Body of pancreas (tissue), 4 donors: ENCODE measurements at regions not wholly inside any gene's neighbourhood (a gene's known extent, or its start where the extent isn't known, plus 50 kb on each side); places are given as distances from the start of the nearest gene placed in this dataset.

Experiments used
- ATAC-seq: fragments of 150-250 bp; one replicate; pipeline ENCODE4 v1.9.1; 2016
- DNase-seq, 4 donors: peaks; one replicate each; pipeline ENCODE4 v3.0.0-alpha.2; 2019
- H3K27ac ChIP-seq, 4 donors: fragments of 200-600 bp; sonication (generic); 1 replicate in 3 of 4; 2 replicates in 1 of 4; pipeline versions ENCODE4 v1.5.1 to v1.6.1; 2016 to 2019; ENCODE audit warnings: mild to moderate bottlenecking in 1 of 4, mixed read lengths in 1 of 4, moderate library complexity in 1 of 4
- H3K27me3 ChIP-seq, 2 donors: fragments of 200-600 bp; sonication (generic); one replicate each; pipeline ENCODE4 v1.6.0; 2016; ENCODE audit warnings: mild to moderate bottlenecking in 1 of 2
- H3K36me3 ChIP-seq, 2 donors: fragments of 200-600 bp; sonication (generic); replicated peaks in 1 of 2; 2 replicates each; pipeline ENCODE4 v1.5.1; 2016; ENCODE audit warnings: low read depth in 2 of 2; ENCODE audit not compliant: insufficient read depth in 1 of 2
- H3K4me1 ChIP-seq: fragments of 200-600 bp; sonication (generic); one replicate; pipeline ENCODE4 v1.6.0; 2016
- H3K4me3 ChIP-seq, 2 donors: fragments of 200-600 bp; sonication (generic); 1 replicate in 1 of 2; 2 replicates in 1 of 2; pipeline ENCODE4 v1.5.1; 2016 to 2019
- H3K9me3 ChIP-seq, 3 donors: fragments of 200-600 bp; sonication (generic); 1 replicate in 2 of 3; 2 replicates in 1 of 3; pipeline ENCODE4 v1.5.1; 2016
- POLR2A ChIP-seq, 3 donors: fragments of 450-650 bp; IDR thresholded peaks; one replicate each; pipeline ENCODE4 v1.6.1; 2016; ENCODE audit warnings: antibody characterized with exemption in 3 of 3, mild to moderate bottlenecking in 2 of 3
- WGBS, 2 donors: methylation state at CpG; one replicate each; pipeline ENCODE4 v1.1.5; 2017; 5-methylcytosine and 5-hydroxymethylcytosine counted together
- intact Hi-C: fragments of 100-400 bp; cut with DNase I; formaldehyde crosslinking; loops from one replicate; pipeline ENCODE4 v1.15.1; 2023
- TF ChIP-seq, protein P1 (sequence below), 7 experiments: fragments of 450-650 bp in 4 of 7; fragments of 200-600 bp in 3 of 7; sonication (generic) in 3 of 7; IDR thresholded peaks; one replicate each; pipeline ENCODE4 v1.5.1; 2016 to 2019; ENCODE audit warnings: antibody characterized with exemption in 7 of 7

DNA sequence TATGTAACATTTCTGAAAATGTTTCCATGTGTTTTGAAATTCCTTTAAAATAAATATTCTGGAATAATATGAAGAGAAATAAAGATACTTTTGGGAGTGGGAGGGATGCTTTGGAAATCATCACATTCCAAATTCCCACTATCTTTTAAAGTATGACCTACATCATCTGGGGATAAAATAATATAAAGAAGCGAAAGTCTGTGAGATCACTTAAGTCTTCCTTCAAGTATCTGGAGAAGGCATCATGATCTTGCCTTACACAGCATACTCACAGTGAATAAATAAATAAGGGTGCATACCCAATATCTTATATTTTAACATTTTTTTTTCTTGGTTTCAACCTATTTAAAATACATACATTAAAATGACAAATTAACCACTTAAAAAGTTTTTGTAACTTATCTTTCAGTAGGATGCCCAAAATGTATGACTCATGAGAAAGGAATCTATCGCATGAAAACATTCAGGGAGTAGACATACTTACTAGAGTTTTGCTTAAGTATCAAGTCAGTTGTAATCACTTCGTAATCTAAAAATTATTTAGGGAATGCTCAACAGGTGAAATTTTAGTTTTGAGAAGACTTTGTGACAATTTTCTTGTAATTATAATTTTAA lies 248.3 kb upstream of the COL3A1 start:
- Histone ChIP-seq H3K27me3 (no peaks in the 10 kb centered on the region), H3K4me1 (no peaks in the 10 kb centered on the region), H3K4me3 (no peak overlapping the region), H3K27ac (no peak overlapping the region), H3K9me3 (no peaks in the 10 kb centered on the region), H3K36me3 (no peaks in the 10 kb centered on the region)
- TF ChIP-seq, protein P1, sequence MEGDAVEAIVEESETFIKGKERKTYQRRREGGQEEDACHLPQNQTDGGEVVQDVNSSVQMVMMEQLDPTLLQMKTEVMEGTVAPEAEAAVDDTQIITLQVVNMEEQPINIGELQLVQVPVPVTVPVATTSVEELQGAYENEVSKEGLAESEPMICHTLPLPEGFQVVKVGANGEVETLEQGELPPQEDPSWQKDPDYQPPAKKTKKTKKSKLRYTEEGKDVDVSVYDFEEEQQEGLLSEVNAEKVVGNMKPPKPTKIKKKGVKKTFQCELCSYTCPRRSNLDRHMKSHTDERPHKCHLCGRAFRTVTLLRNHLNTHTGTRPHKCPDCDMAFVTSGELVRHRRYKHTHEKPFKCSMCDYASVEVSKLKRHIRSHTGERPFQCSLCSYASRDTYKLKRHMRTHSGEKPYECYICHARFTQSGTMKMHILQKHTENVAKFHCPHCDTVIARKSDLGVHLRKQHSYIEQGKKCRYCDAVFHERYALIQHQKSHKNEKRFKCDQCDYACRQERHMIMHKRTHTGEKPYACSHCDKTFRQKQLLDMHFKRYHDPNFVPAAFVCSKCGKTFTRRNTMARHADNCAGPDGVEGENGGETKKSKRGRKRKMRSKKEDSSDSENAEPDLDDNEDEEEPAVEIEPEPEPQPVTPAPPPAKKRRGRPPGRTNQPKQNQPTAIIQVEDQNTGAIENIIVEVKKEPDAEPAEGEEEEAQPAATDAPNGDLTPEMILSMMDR (IDR thresholded peaks at IDR 0.05) = no peak
- no peak for TF ChIP-seq POLR2A (IDR thresholded peaks at IDR 0.05)
- DNase-seq (no peak), ATAC-seq (no peak)
- WGBS, 2 donors = 56% methylated on average over 3 of the region's 3 CpGs
- intact Hi-C loops = no loop called here

DNA sequence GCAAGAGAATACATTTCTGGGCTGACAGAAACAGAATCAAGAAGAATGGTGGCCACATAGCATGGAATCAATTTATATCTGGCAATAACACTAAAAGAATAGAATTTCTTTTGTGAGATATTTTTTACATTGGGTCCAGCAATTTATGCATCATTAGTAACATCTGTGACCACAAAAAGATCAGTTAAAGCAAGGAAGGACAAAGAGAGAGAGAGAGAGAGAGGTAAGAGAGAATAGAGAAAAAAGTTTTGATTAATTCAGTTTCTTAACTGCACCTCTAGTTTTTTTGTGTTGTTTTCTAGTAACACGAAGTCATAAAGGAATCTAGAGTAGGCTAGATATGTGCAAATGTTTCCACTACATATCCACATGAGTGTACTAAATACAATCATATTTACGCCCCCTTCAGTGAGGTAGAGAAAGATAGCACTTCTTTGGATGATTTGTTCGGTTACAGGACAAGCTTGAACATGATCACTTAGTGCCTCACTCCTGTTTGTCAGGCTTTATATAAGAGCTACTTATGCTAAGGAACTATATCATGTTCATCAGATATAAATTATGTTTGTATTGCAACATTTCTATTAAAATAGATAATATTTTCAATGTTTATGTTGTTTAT lies 247.4 kb upstream of the COL3A1 start:
- Histone ChIP-seq H3K4me3 (no peak overlapping the region), H3K4me1 (no peaks in the 10 kb centered on the region), H3K36me3 (no peaks in the 10 kb centered on the region), H3K9me3 (no peaks in the 10 kb centered on the region), H3K27ac (no peak overlapping the region), H3K27me3 (no peaks in the 10 kb centered on the region)
- DNase-seq (no peak), ATAC-seq (no peak)
- TF ChIP-seq POLR2A (IDR thresholded peaks at IDR 0.05) = no peak
- TF ChIP-seq, protein P1 (IDR thresholded peaks at IDR 0.05) = no peak
- WGBS, 2 donors = 62 to 64% methylated on average over 3 of the region's 3 CpGs
- intact Hi-C loops = no loop called here

DNA sequence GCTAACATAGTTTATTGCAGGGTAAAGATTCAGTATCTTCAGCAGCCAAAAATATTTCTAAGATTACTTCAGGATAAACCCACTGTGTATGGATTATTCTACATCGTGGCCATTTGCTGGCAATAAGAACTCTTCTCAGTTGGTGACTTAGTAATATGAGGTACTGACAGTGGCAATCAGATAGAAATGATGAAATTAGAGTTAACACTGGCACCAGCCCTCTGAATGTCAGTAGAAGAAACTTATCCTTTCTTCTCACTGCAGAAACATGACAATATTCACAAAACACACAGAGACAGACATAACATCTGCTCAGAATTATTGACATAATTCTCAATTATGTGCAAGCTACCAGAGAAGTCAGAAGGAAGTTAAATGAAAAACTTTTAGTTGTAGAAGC lies 246.3 kb upstream of the COL3A1 start:
- no peaks in the 10 kb centered on the region for H3K36me3 ChIP-seq
- no peak overlapping the region for H3K27ac ChIP-seq
- TF ChIP-seq POLR2A (IDR thresholded peaks at IDR 0.05) = no peak
- TF ChIP-seq, protein P1 (IDR thresholded peaks at IDR 0.05) = no peak
- H3K27me3 ChIP-seq = no peaks in the 10 kb centered on the region
- ATAC-seq (no peak), DNase-seq (no peak)
- no peak overlapping the region for H3K4me3 ChIP-seq
- intact Hi-C loops = no loop called here
- H3K9me3 ChIP-seq = no peaks in the 10 kb centered on the region
- H3K4me1 ChIP-seq = no peaks in the 10 kb centered on the region
- WGBS, 2 donors = 23 to 67% methylated on average over 1 of the region's 1 CpG

DNA sequence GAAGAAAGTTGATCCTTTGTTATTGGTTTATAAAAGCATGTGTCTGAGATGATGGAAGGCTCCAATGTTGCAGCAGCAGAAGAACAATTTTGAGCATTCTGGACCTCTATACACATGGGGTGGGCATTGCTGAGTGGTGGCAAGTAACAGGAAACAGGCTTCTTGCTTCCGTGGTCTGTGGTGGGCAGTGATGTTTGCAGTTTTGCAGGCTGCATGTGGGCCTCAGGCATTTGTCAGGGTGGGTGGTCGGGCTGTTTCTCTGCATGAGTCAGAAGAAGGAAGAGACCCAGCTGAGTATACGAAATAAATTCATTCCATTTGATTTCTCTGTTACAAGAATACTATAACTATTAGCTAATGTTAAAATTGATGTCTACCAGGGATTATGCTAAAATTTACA lies 239.5 kb upstream of the COL3A1 start:
- Histone ChIP-seq H3K9me3 (no peaks in the 10 kb centered on the region), H3K4me1 (no peaks in the 10 kb centered on the region), H3K27me3 (no peaks in the 10 kb centered on the region), H3K27ac (no peak overlapping the region), H3K4me3 (no peak overlapping the region), H3K36me3 (no peaks in the 10 kb centered on the region)
- no peak for ATAC-seq
- DNase-seq = no peak
- TF ChIP-seq, protein P1 (IDR thresholded peaks at IDR 0.05) = no peak
- TF ChIP-seq POLR2A (IDR thresholded peaks at IDR 0.05) = no peak
- intact Hi-C loops = no loop called here
- 29 to 43% methylated on average over 3 of the region's 3 CpGs for WGBS, 2 donors

DNA sequence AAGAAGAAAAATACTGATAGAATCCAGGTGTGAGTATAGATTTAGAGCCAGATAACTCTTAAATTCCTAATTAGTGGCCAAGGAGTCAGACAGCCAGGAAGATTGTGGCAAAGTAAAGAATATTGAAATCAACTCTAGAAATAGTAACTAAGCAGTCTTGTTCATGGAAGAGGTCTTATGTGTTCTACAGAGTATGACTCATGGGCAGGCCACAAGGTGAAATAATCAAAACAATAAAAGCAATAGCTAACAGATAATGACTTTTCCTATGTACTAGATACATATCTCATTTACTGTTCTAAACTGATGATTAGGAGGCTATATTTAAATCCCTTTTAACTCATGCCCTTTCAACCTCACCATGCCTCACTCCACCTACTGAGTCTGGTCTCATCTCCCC lies 227.4 kb upstream of the COL3A1 start:
- Histone ChIP-seq H3K4me3 (no peak overlapping the region), H3K9me3 (no peaks in the 10 kb centered on the region), H3K36me3 (no peaks in the 10 kb centered on the region), H3K4me1 (no peaks in the 10 kb centered on the region), H3K27me3 (no peaks in the 10 kb centered on the region), H3K27ac (no peak overlapping the region)
- ATAC-seq = no peak
- intact Hi-C loops = no loop called here
- no peak for DNase-seq
- TF ChIP-seq POLR2A (IDR thresholded peaks at IDR 0.05) = no peak
- TF ChIP-seq, protein P1 (IDR thresholded peaks at IDR 0.05) = no peak
